Ovary (tissue), 7 donors: ENCODE measurements at regions not wholly inside any gene's neighbourhood (a gene's known extent, or its start where the extent isn't known, plus 50 kb on each side); places are given as distances from the start of the nearest gene placed in this dataset.

ENCODE experiments used
- DNase-seq, 5 donors: peaks; one replicate each; pipeline ENCODE4 v3.0.0-alpha.2; 2019 to 2020
- H3K27ac ChIP-seq, 2 donors: fragments of 200-600 bp; one replicate each; pipeline versions ENCODE4 v1.5.1 to v1.8.0; 2019 to 2022
- H3K27me3 ChIP-seq: fragments of 200-600 bp; one replicate; pipeline ENCODE4 v1.8.0; 2022
- H3K36me3 ChIP-seq: fragments of 200-600 bp; sonication (generic); one replicate; pipeline ENCODE4 v1.5.1; 2019
- H3K4me1 ChIP-seq: one replicate; pipeline ENCODE4 v1.8.1; 2013; ENCODE audit warnings: mild to moderate bottlenecking, moderate library complexity; ENCODE audit not compliant: insufficient read depth
- H3K4me3 ChIP-seq: fragments of 200-600 bp; sonication (generic); one replicate; pipeline ENCODE4 v1.5.1; 2017
- H3K9me3 ChIP-seq, 2 donors: fragments of 200-600 bp in 1 of 2; sonication (generic) in 1 of 2; one replicate each; pipeline versions ENCODE4 v1.5.1 to v1.8.1; 2013 to 2019; ENCODE audit warnings: mild to moderate bottlenecking in 1 of 2, moderate library complexity in 1 of 2
- CTCF ChIP-seq, 3 donors: fragments of 450-650 bp in 2 of 3; fragments of 200-600 bp in 1 of 3; IDR thresholded peaks; one replicate each; pipeline versions ENCODE4 v1.5.1 to v1.8.0; 2016 to 2022; ENCODE audit warnings: antibody characterized with exemption in 3 of 3, mild to moderate bottlenecking in 1 of 3
- EP300 ChIP-seq: sonication (generic); formaldehyde crosslinking; IDR thresholded peaks from one replicate; pipeline ENCODE4 v1.6.1; 2017; ENCODE audit warnings: antibody characterized with exemption
- POLR2A ChIP-seq: fragments of 450-650 bp; IDR thresholded peaks from one replicate; pipeline ENCODE4 v1.6.1; 2017; ENCODE audit warnings: antibody characterized with exemption, mild to moderate bottlenecking, moderate library complexity
- WGBS, 3 donors: extraction: QIAGEN DNeasy Blood & Tissue Kit in 1 of 3; methylation state at CpG; one replicate each; pipeline versions ENCODE4 v1.1.5 to v1.1.7; 2013 to 2017; 5-methylcytosine and 5-hydroxymethylcytosine counted together
- intact Hi-C, 4 donors: fragments of 100-400 bp; cut with DNase I; formaldehyde crosslinking; loops; one replicate each; pipeline versions ENCODE4 v1.11.0 to v1.15.1; 2022 to 2023
- donor health status: DM: no; HTN: no; CAD: no; lungs with moderate emphysema.
- donor health status: DM: no; HTN: no; CAD: no.
- donor health status: Bipolar disorder and iron deficiency.
- donor health status: DM: no; HTN: no; CAD: no.
- donor health status: DM: yes; HTN: yes; CAD: no.

- Histone ChIP-seq H3K4me1 (no peaks in the 10 kb centered on the region), H3K4me3 (no peak overlapping the region), H3K27ac (no peak overlapping the region), H3K27me3 (no peaks in the 10 kb centered on the region), H3K9me3 (no peaks in the 10 kb centered on the region), H3K36me3 (no peaks in the 10 kb centered on the region)
- no peak for DNase-seq
- WGBS, 3 donors, result 59 to 73% (median 62%) methylated on average over 3 of the region's 3 CpGs
- no peak for TF ChIP-seq EP300
- TF ChIP-seq CTCF (IDR thresholded peaks at IDR 0.05), result no peak
- no peak for TF ChIP-seq POLR2A
- intact Hi-C loops, result no loop called here
Observed at GRCh38 chr2:208568203-208568602, 161.6 kb downstream of the PTH2R start.

GRCh38 chr2:208570066-208570465 lies 163.5 kb downstream of the PTH2R start:
- Histone ChIP-seq H3K27ac (no peak overlapping the region), H3K4me3 (no peak overlapping the region), H3K4me1 (no peaks in the 10 kb centered on the region), H3K36me3 (no peaks in the 10 kb centered on the region), H3K9me3 (no peaks in the 10 kb centered on the region), H3K27me3 (no peaks in the 10 kb centered on the region)
- WGBS, 3 donors, result 53 to 70% (median 54%) methylated on average over 5 of the region's 5 CpGs
- TF ChIP-seq POLR2A (no peak), EP300 (no peak), CTCF (IDR thresholded peaks at IDR 0.05) (no peak)
- no peak for DNase-seq
- intact Hi-C loops, result no loop called here

GRCh38 chr2:208570851-208571763 lies 164.5 kb downstream of the PTH2R start:
- no peak for DNase-seq
- Histone ChIP-seq H3K9me3 (no peaks in the 10 kb centered on the region), H3K27me3 (no peaks in the 10 kb centered on the region), H3K4me1 (no peaks in the 10 kb centered on the region), H3K27ac (no peak overlapping the region), H3K4me3 (no peak overlapping the region), H3K36me3 (no peaks in the 10 kb centered on the region)
- intact Hi-C loops, result no loop called here
- WGBS, 3 donors, result 54 to 62% (median 54%) methylated on average over 17 of the region's 17 CpGs
- TF ChIP-seq EP300 (no peak), CTCF (IDR thresholded peaks at IDR 0.05) (no peak)

DNA sequence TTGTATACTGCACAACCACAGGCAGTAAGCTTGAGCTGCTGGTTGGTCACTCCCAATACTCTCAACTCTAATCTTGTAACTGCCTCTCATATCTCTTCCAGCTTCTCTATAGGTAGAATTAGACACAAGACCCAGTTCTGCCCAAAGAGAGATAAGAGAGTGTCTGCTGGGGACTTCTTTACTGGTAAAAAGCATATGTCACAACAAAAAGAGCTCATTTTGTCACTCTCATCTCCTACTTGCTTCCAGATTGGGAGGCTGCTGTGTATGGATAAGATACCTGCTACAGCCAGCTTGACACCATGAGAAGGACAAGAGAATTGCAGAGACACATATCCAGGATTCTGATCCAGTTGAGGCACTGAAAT lies 165.2 kb downstream of the PTH2R start:
- Histone ChIP-seq H3K27me3 (no peaks in the 10 kb centered on the region), H3K4me3 (no peak overlapping the region), H3K36me3 (no peaks in the 10 kb centered on the region), H3K9me3 (no peaks in the 10 kb centered on the region), H3K27ac (no peak overlapping the region), H3K4me1 (no peaks in the 10 kb centered on the region)
- no peak for DNase-seq
- intact Hi-C loops, result no loop called here
- TF ChIP-seq EP300 (no peak), CTCF (IDR thresholded peaks at IDR 0.05) (no peak), POLR2A (no peak)
